ENCODE measurements at regions not wholly inside any gene's neighbourhood (a gene's known extent, or its start where the extent isn't known, plus 50 kb on each side); places are given as distances from the start of the nearest gene placed in this dataset.

GRCh38 chr6:33921745-33922144 lies 117.9 kb upstream of the MLN start:
- Histone ChIP-seq H3K9me3 (ENCODE audit: control insufficient read depth, low read length) (no peaks in the 10 kb centered on the region), H3K36me3 (ENCODE audit: control insufficient read depth, insufficient read depth, low read length) (no peaks in the 10 kb centered on the region), H3K4me3 (ENCODE audit: extremely low read depth, insufficient read depth, low read length, poor library complexity, severe bottlenecking) (no peak overlapping the region), H3K4me1 (ENCODE audit: control insufficient read depth, insufficient read depth, low read length, poor library complexity, severe bottlenecking) (no peaks in the 10 kb centered on the region), H3K27ac (ENCODE audit: low read depth, low read length, severe bottlenecking) (no peak overlapping the region)
- 94 to 97% methylated on average over 4 to 5 of the region's 5 CpGs for WGBS, 2 experiments (ENCODE audit: insufficient coverage in 2 of 2)

- H3K9me3 ChIP-seq (ENCODE audit: control insufficient read depth, low read length), result no peaks in the 10 kb centered on the region
- H3K36me3 ChIP-seq (ENCODE audit: control insufficient read depth, insufficient read depth, low read length), result no peaks in the 10 kb centered on the region
- H3K4me3 ChIP-seq (ENCODE audit: extremely low read depth, insufficient read depth, low read length, poor library complexity, severe bottlenecking), result no peak overlapping the region
- H3K27ac ChIP-seq (ENCODE audit: low read depth, low read length, severe bottlenecking), result no peak overlapping the region
- 89 to 93% methylated on average over 3 to 7 of the region's 8 CpGs for WGBS, 2 experiments (ENCODE audit: insufficient coverage in 2 of 2)
- no peaks in the 10 kb centered on the region for H3K4me1 ChIP-seq (ENCODE audit: control insufficient read depth, insufficient read depth, low read length, poor library complexity, severe bottlenecking)
Observed at GRCh38 chr6:33918175-33918695, 114.4 kb upstream of the MLN start.

GRCh38 chr6:33915134-33915533 lies 111.3 kb upstream of the MLN start:
- no peak overlapping the region for H3K27ac ChIP-seq (ENCODE audit: low read depth, low read length, severe bottlenecking)
- H3K4me1 ChIP-seq (ENCODE audit: control insufficient read depth, insufficient read depth, low read length, poor library complexity, severe bottlenecking), result no peaks in the 10 kb centered on the region
- H3K36me3 ChIP-seq (ENCODE audit: control insufficient read depth, insufficient read depth, low read length), result no peaks in the 10 kb centered on the region
- no peak overlapping the region for H3K4me3 ChIP-seq (ENCODE audit: extremely low read depth, insufficient read depth, low read length, poor library complexity, severe bottlenecking)
- WGBS, 2 experiments (ENCODE audit: insufficient coverage in 2 of 2), result 93% methylated on average over 3 of the region's 3 CpGs
- no peaks in the 10 kb centered on the region for H3K9me3 ChIP-seq (ENCODE audit: control insufficient read depth, low read length)

- H3K4me3 ChIP-seq (ENCODE audit: extremely low read depth, insufficient read depth, low read length, poor library complexity, severe bottlenecking), result no peak overlapping the region
- H3K27ac ChIP-seq (ENCODE audit: low read depth, low read length, severe bottlenecking), result no peak overlapping the region
- H3K9me3 ChIP-seq (ENCODE audit: control insufficient read depth, low read length), result no peaks in the 10 kb centered on the region
- whole genome bisulfite sequencing, 2 experiments (ENCODE audit: insufficient coverage in 2 of 2), result 85 to 92% methylated on average over 5 to 8 of the region's 8 CpGs
- H3K4me1 ChIP-seq (ENCODE audit: control insufficient read depth, insufficient read depth, low read length, poor library complexity, severe bottlenecking), result no peaks in the 10 kb centered on the region
- H3K36me3 ChIP-seq (ENCODE audit: control insufficient read depth, insufficient read depth, low read length), result no peaks in the 10 kb centered on the region
Observed at GRCh38 chr6:33914645-33915044, 110.8 kb upstream of the MLN start.

GRCh38 chr6:33912195-33912594 lies 108.4 kb upstream of the MLN start:
- H3K36me3 ChIP-seq (ENCODE audit: control insufficient read depth, insufficient read depth, low read length), result no peaks in the 10 kb centered on the region
- no peak overlapping the region for H3K4me3 ChIP-seq (ENCODE audit: extremely low read depth, insufficient read depth, low read length, poor library complexity, severe bottlenecking)
- WGBS, 2 experiments (ENCODE audit: insufficient coverage in 2 of 2), result 67 to 100% methylated on average over 1 of the region's 1 CpG
- H3K9me3 ChIP-seq (ENCODE audit: control insufficient read depth, low read length), result no peaks in the 10 kb centered on the region
- H3K4me1 ChIP-seq (ENCODE audit: control insufficient read depth, insufficient read depth, low read length, poor library complexity, severe bottlenecking), result no peaks in the 10 kb centered on the region
- no peak overlapping the region for H3K27ac ChIP-seq (ENCODE audit: low read depth, low read length, severe bottlenecking)

- Histone ChIP-seq H3K9me3 (ENCODE audit: control insufficient read depth, low read length) (no peaks in the 10 kb centered on the region), H3K27ac (ENCODE audit: low read depth, low read length, severe bottlenecking) (no peak overlapping the region), H3K36me3 (ENCODE audit: control insufficient read depth, insufficient read depth, low read length) (no peaks in the 10 kb centered on the region), H3K4me3 (ENCODE audit: extremely low read depth, insufficient read depth, low read length, poor library complexity, severe bottlenecking) (no peak overlapping the region), H3K4me1 (ENCODE audit: control insufficient read depth, insufficient read depth, low read length, poor library complexity, severe bottlenecking) (no peaks in the 10 kb centered on the region)
- 94 to 96% methylated on average over 4 to 6 of the region's 6 CpGs for WGBS, 2 experiments (ENCODE audit: insufficient coverage in 2 of 2)
Observed at GRCh38 chr6:33911488-33911887, 107.7 kb upstream of the MLN start.

- Histone ChIP-seq H3K4me3 (ENCODE audit: extremely low read depth, insufficient read depth, low read length, poor library complexity, severe bottlenecking) (no peak overlapping the region), H3K27ac (ENCODE audit: low read depth, low read length, severe bottlenecking) (no peak overlapping the region), H3K9me3 (ENCODE audit: control insufficient read depth, low read length) (no peaks in the 10 kb centered on the region), H3K36me3 (ENCODE audit: control insufficient read depth, insufficient read depth, low read length) (no peaks in the 10 kb centered on the region), H3K4me1 (ENCODE audit: control insufficient read depth, insufficient read depth, low read length, poor library complexity, severe bottlenecking) (no peaks in the 10 kb centered on the region)
- WGBS, 2 experiments (ENCODE audit: insufficient coverage in 2 of 2), result 87 to 93% methylated on average over 4 to 5 of the region's 5 CpGs
Observed at GRCh38 chr6:33910594-33910993, 106.8 kb upstream of the MLN start.

- Histone ChIP-seq H3K4me3 (ENCODE audit: extremely low read depth, insufficient read depth, low read length, poor library complexity, severe bottlenecking) (no peak overlapping the region), H3K36me3 (ENCODE audit: control insufficient read depth, insufficient read depth, low read length) (no peaks in the 10 kb centered on the region), H3K27ac (ENCODE audit: low read depth, low read length, severe bottlenecking) (no peak overlapping the region), H3K4me1 (ENCODE audit: control insufficient read depth, insufficient read depth, low read length, poor library complexity, severe bottlenecking) (no peaks in the 10 kb centered on the region), H3K9me3 (ENCODE audit: control insufficient read depth, low read length) (no peaks in the 10 kb centered on the region)
- WGBS, 2 experiments (ENCODE audit: insufficient coverage in 2 of 2), result 89 to 95% methylated on average over 10 to 11 of the region's 11 CpGs
Observed at GRCh38 chr6:33909737-33910136, 105.9 kb upstream of the MLN start.

- no peaks in the 10 kb centered on the region for H3K4me1 ChIP-seq (ENCODE audit: control insufficient read depth, insufficient read depth, low read length, poor library complexity, severe bottlenecking)
- H3K36me3 ChIP-seq (ENCODE audit: control insufficient read depth, insufficient read depth, low read length), result no peaks in the 10 kb centered on the region
- H3K27ac ChIP-seq (ENCODE audit: low read depth, low read length, severe bottlenecking), result no peak overlapping the region
- H3K4me3 ChIP-seq (ENCODE audit: extremely low read depth, insufficient read depth, low read length, poor library complexity, severe bottlenecking), result no peak overlapping the region
- WGBS, 2 experiments (ENCODE audit: insufficient coverage in 2 of 2), result 60 to 76% methylated on average over 2 to 3 of the region's 4 CpGs
- H3K9me3 ChIP-seq (ENCODE audit: control insufficient read depth, low read length), result no peaks in the 10 kb centered on the region
Observed at GRCh38 chr6:33908025-33908424, 104.2 kb upstream of the MLN start.

GRCh38 chr6:33907227-33907626 lies 103.4 kb upstream of the MLN start:
- no peaks in the 10 kb centered on the region for H3K36me3 ChIP-seq (ENCODE audit: control insufficient read depth, insufficient read depth, low read length)
- H3K27ac ChIP-seq (ENCODE audit: low read depth, low read length, severe bottlenecking), result no peak overlapping the region
- WGBS, 2 experiments (ENCODE audit: insufficient coverage in 2 of 2), result 71 to 86% methylated on average over 5 of the region's 5 CpGs
- H3K4me3 ChIP-seq (ENCODE audit: extremely low read depth, insufficient read depth, low read length, poor library complexity, severe bottlenecking), result no peak overlapping the region
- H3K4me1 ChIP-seq (ENCODE audit: control insufficient read depth, insufficient read depth, low read length, poor library complexity, severe bottlenecking), result no peaks in the 10 kb centered on the region
- H3K9me3 ChIP-seq (ENCODE audit: control insufficient read depth, low read length), result no peaks in the 10 kb centered on the region

GRCh38 chr6:33906439-33906838 lies 102.6 kb upstream of the MLN start:
- Histone ChIP-seq H3K4me3 (ENCODE audit: extremely low read depth, insufficient read depth, low read length, poor library complexity, severe bottlenecking) (no peak overlapping the region), H3K4me1 (ENCODE audit: control insufficient read depth, insufficient read depth, low read length, poor library complexity, severe bottlenecking) (no peaks in the 10 kb centered on the region), H3K9me3 (ENCODE audit: control insufficient read depth, low read length) (no peaks in the 10 kb centered on the region), H3K27ac (ENCODE audit: low read depth, low read length, severe bottlenecking) (no peak overlapping the region), H3K36me3 (ENCODE audit: control insufficient read depth, insufficient read depth, low read length) (no peaks in the 10 kb centered on the region)
- WGBS, 2 experiments (ENCODE audit: insufficient coverage in 2 of 2), result 89 to 92% methylated on average over 7 to 9 of the region's 9 CpGs

Data from mesodermal cell (in vitro differentiated cells).